HepG2 (cell line): ENCODE measurements at regions not wholly inside any gene's neighbourhood (a gene's known extent, or its start where the extent isn't known, plus 50 kb on each side); places are given as distances from the start of the nearest gene placed in this dataset.

Experiments
- E2F2 ChIP-seq: sonication (generic); formaldehyde crosslinking; IDR thresholded peaks from 2 replicates; pipeline ENCODE4 v1.4.0; 2020; ENCODE audit warnings: missing genetic modification reagents, borderline replicate concordance
- HNF4A ChIP-seq: sonication (generic); formaldehyde crosslinking; IDR thresholded peaks from 2 replicates; pipeline ENCODE4 v1.4.0; 2020; ENCODE audit warnings: missing genetic modification reagents
- HNRNPUL1 ChIP-seq: fragments of 200-400 bp; formaldehyde crosslinking; IDR thresholded peaks from 2 replicates; pipeline ENCODE4 v1.6.1; 2017; ENCODE audit warnings: low read depth, mild to moderate bottlenecking, low read length, moderate library complexity
- HOXD1 ChIP-seq: sonication (generic); formaldehyde crosslinking; IDR thresholded peaks from 2 replicates; pipeline ENCODE4 v1.5.0; 2020; ENCODE audit warnings: missing genetic modification reagents
- KDM2A ChIP-seq: sonication (generic); formaldehyde crosslinking; IDR thresholded peaks from 2 replicates; pipeline ENCODE4 v1.4.0; 2020; ENCODE audit warnings: low read depth, missing genetic modification reagents, borderline replicate concordance
- KDM5A ChIP-seq: fragments of 200-600 bp; sonication (generic); IDR thresholded peaks from 2 replicates; pipeline ENCODE4 v1.7.0; 2018; ENCODE audit warnings: antibody characterized with exemption, mild to moderate bottlenecking, low read length, borderline replicate concordance
- SATB2 ChIP-seq: sonication (generic); formaldehyde crosslinking; IDR thresholded peaks from 2 replicates; pipeline ENCODE4 v1.5.0; 2020; ENCODE audit warnings: missing genetic modification reagents
- THRA ChIP-seq: sonication (generic); formaldehyde crosslinking; IDR thresholded peaks from 2 replicates; pipeline ENCODE4 v1.4.0; 2020; ENCODE audit warnings: missing genetic modification reagents, borderline replicate concordance
- TRIM24 ChIP-seq: sonication (generic); formaldehyde crosslinking; IDR thresholded peaks from 2 replicates; pipeline ENCODE4 v1.8.0; 2022; ENCODE audit warnings: mild to moderate bottlenecking, missing genetic modification reagents
- ZBTB3 ChIP-seq: sonication (generic); formaldehyde crosslinking; IDR thresholded peaks from 2 replicates; pipeline ENCODE4 v1.4.0; 2020; ENCODE audit warnings: low read depth, mild to moderate bottlenecking, moderate library complexity, missing genetic modification reagents, borderline replicate concordance
- ZMAT3 ChIP-seq: sonication (generic); formaldehyde crosslinking; conservative IDR thresholded peaks from 2 replicates; pipeline ENCODE4 v1.7.0; 2021; ENCODE audit warnings: missing genetic modification reagents
- ZNF589 ChIP-seq: sonication (generic); formaldehyde crosslinking; conservative IDR thresholded peaks from 2 replicates; pipeline ENCODE4 v1.8.0; 2022; ENCODE audit warnings: mild to moderate bottlenecking, moderate library complexity, missing genetic modification reagents
- ZNF629 ChIP-seq: sonication (generic); formaldehyde crosslinking; conservative IDR thresholded peaks from 2 replicates; pipeline ENCODE4 v1.5.0; 2020; ENCODE audit warnings: missing genetic modification reagents
- ZNF709 ChIP-seq: sonication (generic); formaldehyde crosslinking; IDR thresholded peaks from 2 replicates; pipeline ENCODE4 v1.5.0; 2020; ENCODE audit warnings: mild to moderate bottlenecking, missing genetic modification reagents
- TF ChIP-seq, protein P1 (sequence below): sonication (generic); formaldehyde crosslinking; IDR thresholded peaks from 2 replicates; pipeline ENCODE4 v1.8.1; 2022; ENCODE audit warnings: low read depth, mild to moderate bottlenecking, missing genetic modification reagents
- TF ChIP-seq, protein P2 (sequence below): sonication (generic); formaldehyde crosslinking; IDR thresholded peaks from 2 replicates; pipeline ENCODE4 v1.5.0; 2020; ENCODE audit warnings: mild to moderate bottlenecking, missing genetic modification reagents, borderline replicate concordance
- TF ChIP-seq, protein P3 (sequence below): sonication (generic); formaldehyde crosslinking; IDR thresholded peaks from 2 replicates; pipeline ENCODE4 v1.5.0; 2020; ENCODE audit warnings: missing genetic modification reagents
- TF ChIP-seq, protein P4 (sequence below): sonication (generic); formaldehyde crosslinking; IDR thresholded peaks from 2 replicates; pipeline ENCODE4 v1.4.0; 2020; ENCODE audit warnings: missing genetic modification reagents

GRCh38 chr4:188534917-188535316 lies 395.7 kb downstream of the TRIML1 start (continued):
- TF ChIP-seq, protein P1, sequence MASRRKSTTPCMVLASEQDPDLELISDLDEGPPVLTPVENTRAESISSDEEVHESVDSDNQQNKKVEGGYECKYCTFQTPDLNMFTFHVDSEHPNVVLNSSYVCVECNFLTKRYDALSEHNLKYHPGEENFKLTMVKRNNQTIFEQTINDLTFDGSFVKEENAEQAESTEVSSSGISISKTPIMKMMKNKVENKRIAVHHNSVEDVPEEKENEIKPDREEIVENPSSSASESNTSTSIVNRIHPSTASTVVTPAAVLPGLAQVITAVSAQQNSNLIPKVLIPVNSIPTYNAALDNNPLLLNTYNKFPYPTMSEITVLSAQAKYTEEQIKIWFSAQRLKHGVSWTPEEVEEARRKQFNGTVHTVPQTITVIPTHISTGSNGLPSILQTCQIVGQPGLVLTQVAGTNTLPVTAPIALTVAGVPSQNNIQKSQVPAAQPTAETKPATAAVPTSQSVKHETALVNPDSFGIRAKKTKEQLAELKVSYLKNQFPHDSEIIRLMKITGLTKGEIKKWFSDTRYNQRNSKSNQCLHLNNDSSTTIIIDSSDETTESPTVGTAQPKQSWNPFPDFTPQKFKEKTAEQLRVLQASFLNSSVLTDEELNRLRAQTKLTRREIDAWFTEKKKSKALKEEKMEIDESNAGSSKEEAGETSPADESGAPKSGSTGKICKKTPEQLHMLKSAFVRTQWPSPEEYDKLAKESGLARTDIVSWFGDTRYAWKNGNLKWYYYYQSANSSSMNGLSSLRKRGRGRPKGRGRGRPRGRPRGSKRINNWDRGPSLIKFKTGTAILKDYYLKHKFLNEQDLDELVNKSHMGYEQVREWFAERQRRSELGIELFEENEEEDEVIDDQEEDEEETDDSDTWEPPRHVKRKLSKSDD (CRISPR knock-in tag), result no peak
- TF ChIP-seq KDM5A (no peak), ZBTB3 (CRISPR knock-in tag) (no peak), THRA (CRISPR knock-in tag) (0 out of 2 replicates have a peak, but pooled peaks have one; percentile 24), HNRNPUL1 (no peak), HOXD1 (CRISPR knock-in tag) (no peak), ZMAT3 (CRISPR knock-in tag) (0 out of 2 replicates have a peak, but pooled peaks have one; percentile 41), ZNF629 (CRISPR knock-in tag) (no peak), HNF4A (CRISPR knock-in tag) (peak; percentile 62), TRIM24 (CRISPR knock-in tag) (no peak), E2F2 (CRISPR knock-in tag) (no peak), ZNF709 (CRISPR knock-in tag) (no peak), SATB2 (CRISPR knock-in tag) (no peak), ZNF589 (CRISPR knock-in tag) (no peak), KDM2A (CRISPR knock-in tag) (no peak)
- TF ChIP-seq, protein P2, sequence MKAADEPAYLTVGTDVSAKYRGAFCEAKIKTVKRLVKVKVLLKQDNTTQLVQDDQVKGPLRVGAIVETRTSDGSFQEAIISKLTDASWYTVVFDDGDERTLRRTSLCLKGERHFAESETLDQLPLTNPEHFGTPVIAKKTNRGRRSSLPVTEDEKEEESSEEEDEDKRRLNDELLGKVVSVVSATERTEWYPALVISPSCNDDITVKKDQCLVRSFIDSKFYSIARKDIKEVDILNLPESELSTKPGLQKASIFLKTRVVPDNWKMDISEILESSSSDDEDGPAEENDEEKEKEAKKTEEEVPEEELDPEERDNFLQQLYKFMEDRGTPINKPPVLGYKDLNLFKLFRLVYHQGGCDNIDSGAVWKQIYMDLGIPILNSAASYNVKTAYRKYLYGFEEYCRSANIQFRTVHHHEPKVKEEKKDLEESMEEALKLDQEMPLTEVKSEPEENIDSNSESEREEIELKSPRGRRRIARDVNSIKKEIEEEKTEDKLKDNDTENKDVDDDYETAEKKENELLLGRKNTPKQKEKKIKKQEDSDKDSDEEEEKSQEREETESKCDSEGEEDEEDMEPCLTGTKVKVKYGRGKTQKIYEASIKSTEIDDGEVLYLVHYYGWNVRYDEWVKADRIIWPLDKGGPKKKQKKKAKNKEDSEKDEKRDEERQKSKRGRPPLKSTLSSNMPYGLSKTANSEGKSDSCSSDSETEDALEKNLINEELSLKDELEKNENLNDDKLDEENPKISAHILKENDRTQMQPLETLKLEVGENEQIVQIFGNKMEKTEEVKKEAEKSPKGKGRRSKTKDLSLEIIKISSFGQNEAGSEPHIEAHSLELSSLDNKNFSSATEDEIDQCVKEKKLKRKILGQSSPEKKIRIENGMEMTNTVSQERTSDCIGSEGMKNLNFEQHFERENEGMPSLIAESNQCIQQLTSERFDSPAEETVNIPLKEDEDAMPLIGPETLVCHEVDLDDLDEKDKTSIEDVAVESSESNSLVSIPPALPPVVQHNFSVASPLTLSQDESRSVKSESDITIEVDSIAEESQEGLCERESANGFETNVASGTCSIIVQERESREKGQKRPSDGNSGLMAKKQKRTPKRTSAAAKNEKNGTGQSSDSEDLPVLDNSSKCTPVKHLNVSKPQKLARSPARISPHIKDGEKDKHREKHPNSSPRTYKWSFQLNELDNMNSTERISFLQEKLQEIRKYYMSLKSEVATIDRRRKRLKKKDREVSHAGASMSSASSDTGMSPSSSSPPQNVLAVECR (CRISPR knock-in tag), result no peak
- TF ChIP-seq, protein P3, sequence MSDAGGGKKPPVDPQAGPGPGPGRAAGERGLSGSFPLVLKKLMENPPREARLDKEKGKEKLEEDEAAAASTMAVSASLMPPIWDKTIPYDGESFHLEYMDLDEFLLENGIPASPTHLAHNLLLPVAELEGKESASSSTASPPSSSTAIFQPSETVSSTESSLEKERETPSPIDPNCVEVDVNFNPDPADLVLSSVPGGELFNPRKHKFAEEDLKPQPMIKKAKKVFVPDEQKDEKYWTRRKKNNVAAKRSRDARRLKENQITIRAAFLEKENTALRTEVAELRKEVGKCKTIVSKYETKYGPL (CRISPR knock-in tag), result no peak
- TF ChIP-seq, protein P4, sequence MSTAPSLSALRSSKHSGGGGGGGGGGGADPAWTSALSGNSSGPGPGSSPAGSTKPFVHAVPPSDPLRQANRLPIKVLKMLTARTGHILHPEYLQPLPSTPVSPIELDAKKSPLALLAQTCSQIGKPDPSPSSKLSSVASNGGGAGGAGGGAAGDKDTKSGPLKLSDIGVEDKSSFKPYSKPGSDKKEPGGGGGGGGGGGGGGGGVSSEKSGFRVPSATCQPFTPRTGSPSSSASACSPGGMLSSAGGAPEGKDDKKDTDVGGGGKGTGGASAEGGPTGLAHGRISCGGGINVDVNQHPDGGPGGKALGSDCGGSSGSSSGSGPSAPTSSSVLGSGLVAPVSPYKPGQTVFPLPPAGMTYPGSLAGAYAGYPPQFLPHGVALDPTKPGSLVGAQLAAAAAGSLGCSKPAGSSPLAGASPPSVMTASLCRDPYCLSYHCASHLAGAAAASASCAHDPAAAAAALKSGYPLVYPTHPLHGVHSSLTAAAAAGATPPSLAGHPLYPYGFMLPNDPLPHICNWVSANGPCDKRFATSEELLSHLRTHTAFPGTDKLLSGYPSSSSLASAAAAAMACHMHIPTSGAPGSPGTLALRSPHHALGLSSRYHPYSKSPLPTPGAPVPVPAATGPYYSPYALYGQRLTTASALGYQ (CRISPR knock-in tag), result peak; percentile 46; the same call in 1 of the 2 replicates
